Stimulated activated CD8-positive, alpha-beta memory T cell treated with anti-CD3 and anti-CD28 coated beads, Interleukin-15, amount 100 ng/mL, for 48 hours (primary cell): ENCODE measurements at regions not wholly inside any gene's neighbourhood (a gene's known extent, or its start where the extent isn't known, plus 50 kb on each side); places are given as distances from the start of the nearest gene placed in this dataset.

Experiments used
- DNase-seq, 2 donors: peaks; one replicate each; pipeline ENCODE4 v3.0.0-alpha.2; 2020; ENCODE audit warnings: low read depth in 2 of 2

DNA sequence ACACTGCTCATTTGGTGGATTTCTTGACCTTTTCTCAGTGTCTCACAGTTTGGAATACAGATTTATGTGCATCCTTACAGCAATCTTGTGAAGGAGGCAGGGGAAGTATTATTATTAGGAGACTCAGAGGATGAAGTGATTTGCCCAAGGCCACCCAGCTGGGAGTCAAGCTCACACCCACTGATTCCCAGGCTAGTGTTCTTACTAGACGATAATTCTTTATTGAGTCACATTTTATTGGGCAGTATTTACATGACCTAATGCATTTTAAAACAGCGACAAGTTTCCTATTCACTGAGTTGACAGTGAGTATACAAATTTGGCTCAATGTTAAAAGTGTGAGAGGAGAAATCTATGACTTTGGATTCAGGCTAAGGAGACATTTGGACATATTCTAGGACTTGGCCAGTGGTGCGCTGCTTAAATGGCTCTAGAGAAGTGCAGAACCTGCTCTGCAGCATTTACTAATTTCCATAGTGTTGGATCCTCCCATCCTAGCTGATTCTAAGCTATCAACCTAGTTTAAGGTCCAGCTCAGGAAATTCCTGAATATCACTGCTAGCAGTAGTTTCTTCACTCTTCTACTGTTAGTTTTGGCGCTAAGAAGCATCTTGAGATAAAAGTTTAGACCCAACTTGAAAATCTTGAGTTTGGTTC, 199.3 kb downstream of the MTX2 start:
- DNase-seq, result no peak

DNA sequence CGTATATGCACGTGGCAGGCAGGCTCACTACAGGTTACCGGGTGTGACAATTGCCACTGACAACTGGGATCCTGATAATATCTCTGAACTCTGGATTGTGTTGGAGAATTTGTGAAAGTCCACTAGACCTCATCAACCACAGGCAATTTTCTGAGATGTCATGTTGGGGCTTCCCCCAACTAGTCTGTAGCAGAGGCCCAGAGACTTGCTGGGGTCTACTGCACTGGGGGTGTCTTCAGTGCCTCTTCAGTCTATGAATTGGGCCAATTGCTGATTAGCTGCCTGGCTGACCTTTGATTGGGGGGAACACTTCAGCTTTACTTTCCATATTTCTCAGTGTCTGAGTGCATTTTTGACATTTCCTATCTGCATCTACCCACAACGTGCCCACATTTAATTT, 201.5 kb downstream of the MTX2 start:
- DNase-seq, result no peak

DNA sequence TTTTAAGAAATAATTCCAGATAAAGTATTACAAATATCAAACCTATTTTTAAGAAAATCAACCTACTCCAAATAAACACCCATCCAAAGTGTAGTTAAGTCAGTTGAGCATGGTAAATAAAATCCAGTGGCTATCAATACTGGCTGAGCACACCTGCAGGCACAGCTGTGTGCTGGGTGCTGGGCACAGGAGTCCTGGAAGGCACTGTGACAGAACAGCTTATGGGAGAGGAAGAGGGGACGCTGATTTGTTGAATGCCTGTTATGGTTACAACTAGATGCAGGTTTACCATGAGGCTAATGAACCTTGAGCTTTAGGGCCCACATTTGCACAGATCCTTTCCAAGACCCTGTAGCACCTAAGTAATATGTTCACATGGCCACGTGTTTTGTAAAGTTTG, 202.7 kb downstream of the MTX2 start:
- DNase-seq, result no peak

DNA sequence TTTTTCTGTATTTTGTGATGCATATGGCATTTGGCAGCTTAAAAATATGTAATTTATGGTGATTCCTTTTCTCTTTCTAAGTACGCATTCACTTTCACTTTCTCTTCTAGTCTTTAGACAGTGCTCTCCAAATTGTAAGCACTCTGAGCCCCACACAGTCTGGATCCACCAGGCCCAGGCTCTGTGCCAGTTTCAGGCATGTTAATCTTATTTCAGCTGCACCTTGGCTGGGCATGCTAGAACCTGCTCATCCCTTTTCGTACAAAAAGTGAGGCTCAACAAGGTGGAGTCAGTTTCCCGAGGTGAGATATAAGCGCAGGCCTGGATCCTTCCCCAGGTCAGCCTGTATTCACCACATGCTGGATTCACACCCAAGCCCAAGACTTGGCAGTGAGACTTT, 203.9 kb downstream of the MTX2 start:
- DNase-seq, result no peak

DNA sequence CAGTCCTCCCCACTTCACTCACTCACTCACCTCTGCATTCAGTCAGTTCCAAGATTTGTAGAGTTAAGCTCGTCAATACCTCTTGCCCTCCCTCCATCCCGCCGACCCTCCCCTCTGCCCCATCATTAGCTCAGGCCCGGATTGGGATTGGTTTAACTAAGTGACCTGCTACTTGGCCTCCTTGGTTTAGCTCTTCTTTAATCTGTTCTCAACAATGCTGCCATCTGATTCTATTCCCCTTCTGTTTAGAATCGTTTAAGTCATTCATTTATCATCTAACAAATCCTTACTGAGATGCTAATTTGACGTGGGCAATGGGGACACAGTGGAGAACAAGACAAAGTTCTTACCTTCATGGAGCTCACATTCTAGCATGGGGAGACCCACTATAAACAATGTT, 204.6 kb downstream of the MTX2 start:
- DNase-seq, result no peak

DNA sequence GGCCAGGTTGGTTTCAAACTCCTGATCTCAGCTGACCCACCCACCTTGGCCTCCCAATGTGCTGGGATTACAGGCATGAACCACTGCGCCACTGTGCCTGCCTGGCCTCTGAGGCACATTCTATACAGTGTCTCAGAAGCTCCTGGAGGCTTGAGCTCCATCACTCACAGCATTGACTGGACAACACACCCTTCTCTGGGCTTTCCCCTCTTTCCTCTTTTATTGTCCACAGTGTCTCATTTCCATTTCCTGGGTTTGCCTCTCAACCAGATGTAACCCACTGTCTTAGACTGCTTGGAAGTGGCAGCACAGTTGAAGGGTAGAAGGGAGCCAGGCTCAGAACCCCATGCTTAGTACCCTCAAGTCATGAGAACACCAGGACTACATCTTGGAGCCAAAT, 208.1 kb downstream of the MTX2 start:
- DNase-seq, result no peak

DNA sequence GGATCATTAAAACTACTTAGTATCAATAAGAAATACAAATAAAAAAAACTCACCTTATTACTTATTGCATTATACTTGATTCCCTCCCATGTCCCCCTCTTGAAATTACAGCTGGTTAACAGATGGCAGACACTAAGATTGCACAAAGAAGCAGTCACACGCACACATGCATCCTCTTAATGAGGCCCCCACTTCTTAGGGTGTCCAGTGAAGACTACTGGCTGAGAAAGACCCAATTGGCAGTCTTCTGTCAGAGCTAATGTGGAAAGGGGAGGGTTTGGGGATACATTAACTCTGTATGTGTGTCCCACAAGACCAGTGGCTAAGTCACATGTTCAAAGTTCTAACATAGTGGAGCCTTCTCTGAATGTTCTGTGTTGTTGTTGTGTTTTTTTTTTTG, 210.7 kb downstream of the MTX2 start:
- DNase-seq, result no peak

DNA sequence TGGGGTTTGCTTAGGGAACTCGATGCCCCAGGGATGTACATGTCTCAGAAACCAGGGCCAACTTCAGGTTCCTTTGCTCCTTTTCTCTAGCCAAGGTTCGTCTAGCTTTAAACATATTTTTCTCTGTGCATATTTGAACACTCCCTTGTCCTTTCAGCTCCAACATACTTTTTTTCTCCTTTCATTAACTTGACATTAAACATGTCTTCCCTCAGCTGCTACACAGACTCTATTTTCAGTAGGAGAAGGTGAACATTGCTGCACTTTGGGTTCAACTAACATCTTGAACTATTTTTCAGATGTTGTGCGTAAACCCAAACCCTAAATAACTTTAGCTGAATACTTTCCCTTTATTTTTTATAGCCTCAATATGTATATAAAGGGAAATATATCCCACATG, 212.9 kb downstream of the MTX2 start:
- no peak for DNase-seq

DNA sequence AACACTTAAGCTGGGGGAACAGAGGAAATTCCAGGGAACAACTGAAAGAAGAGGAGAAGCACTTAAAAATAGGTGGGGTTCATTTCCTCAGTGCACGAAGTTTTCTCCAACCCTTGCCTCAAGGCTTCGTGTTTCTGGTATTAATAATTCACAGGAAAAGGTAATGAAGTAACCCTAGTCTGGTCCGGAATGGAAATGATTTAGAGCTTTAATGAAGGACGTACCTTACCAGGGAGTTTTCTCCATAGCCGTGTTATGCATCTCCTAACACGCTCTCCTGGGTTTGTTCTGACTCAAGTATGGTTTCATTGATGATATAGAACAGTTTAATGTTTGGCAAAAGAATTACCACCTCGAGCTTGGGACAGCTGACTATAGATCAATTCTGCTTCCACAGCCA, 214.2 kb downstream of the MTX2 start:
- no peak for DNase-seq

DNA sequence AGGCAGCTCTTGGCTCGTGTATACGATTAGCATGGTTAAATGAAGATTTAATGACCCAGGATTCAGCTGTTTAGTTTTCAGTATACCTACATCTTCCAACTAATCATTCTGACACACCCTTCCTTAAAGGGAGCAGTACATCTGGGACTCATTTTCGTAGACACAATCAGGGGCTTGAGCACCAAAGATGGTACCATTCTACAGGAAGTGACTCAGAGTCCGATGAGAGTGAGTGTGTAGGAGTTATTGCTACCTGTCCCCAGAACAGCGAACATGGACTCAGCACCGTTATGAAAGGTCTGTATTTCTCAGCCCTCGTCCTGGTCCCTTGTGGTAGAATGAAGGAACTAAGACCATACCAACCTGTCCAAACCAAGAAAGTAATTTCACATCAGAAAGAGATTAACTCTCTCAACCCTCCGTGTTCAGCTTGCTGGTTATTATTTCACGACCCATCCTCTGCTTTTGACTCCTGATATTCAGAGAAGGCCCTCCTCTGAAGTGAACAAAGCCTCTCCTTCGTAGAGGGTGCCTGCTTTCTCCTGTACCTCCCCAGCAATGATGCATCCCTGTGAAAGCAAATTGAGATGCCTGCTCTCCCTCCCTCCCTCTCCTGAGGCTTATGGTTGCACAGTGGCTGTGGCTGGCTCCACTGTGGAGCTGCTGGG, 214.8 kb downstream of the MTX2 start:
- DNase-seq, result no peak

DNA sequence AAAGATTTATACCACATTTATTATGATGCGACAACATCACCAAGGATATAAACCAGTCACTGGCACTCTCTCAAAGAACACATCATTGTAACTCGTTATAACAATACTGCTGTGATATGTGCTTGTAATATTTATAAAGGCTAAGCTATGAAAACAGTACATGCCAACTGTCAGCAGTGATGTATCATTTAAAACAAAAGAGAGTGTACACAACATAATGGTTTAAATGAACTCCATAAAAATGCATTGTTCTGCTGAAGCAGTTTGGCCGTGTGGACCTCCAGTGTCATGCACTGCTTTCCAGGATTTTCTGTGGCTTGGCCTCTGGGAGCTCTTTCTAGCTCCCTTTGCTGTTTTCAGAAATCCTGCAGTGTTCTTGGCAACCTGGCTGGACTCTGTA, 215.6 kb downstream of the MTX2 start:
- no peak for DNase-seq

DNA sequence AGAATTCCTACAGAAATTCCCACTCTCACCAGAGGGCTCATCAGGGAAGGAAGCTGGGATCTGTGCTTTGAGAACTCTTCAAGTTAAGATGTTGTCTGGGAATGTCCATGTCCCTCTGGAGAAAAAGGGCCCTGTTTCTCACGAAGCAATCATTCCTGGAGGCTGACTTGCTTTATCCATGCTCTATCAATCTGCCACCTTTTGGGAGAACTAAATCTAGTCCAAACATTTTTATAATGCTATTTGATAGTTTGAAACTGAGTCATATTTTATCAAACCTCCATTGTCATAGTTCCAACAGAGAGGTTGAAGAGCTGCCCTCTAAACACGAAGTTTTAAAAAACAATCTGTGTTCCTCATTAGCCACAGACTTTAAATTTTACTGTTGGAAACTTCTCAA, 219.2 kb downstream of the MTX2 start:
- no peak for DNase-seq

DNA sequence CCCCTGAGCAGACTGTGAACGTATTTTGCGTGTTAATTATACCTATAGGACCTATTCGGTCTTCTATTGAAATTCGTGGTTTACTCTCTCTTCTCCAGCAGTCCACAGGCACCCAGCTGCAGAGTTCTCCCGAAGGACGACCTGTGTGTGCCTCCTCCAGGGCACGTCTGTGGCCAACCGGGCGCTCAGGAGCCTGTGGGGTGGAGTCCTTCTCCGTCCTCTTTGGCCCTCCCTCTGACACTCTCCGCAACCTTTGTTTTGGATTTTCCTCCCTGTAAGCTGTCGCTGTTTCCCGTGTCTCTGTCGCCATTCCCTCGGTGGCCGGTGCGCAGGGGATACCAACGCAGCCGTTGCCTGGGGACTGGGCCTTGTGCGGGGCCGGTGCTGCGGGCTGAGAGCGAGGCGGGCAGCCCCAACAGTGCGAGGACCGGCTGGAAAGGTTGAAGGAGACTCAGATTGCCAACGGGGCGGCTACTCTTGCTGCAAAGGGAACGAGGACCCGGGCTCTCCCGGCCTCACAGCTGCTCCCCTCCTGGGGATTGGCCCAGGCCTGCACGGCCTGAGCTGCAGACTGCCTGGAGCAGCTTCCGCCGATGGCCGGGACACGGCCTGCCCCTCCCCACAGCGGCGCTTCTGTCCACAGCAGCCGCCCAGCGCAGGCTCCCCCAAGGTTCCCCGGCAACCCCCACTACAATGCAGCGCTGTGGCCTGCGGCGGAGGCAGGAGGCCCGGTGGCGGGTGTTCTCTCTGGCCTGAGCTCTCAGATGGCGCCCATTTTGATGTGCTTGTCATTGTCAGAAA, 221.0 kb downstream of the MTX2 start:
- no peak for DNase-seq

DNA sequence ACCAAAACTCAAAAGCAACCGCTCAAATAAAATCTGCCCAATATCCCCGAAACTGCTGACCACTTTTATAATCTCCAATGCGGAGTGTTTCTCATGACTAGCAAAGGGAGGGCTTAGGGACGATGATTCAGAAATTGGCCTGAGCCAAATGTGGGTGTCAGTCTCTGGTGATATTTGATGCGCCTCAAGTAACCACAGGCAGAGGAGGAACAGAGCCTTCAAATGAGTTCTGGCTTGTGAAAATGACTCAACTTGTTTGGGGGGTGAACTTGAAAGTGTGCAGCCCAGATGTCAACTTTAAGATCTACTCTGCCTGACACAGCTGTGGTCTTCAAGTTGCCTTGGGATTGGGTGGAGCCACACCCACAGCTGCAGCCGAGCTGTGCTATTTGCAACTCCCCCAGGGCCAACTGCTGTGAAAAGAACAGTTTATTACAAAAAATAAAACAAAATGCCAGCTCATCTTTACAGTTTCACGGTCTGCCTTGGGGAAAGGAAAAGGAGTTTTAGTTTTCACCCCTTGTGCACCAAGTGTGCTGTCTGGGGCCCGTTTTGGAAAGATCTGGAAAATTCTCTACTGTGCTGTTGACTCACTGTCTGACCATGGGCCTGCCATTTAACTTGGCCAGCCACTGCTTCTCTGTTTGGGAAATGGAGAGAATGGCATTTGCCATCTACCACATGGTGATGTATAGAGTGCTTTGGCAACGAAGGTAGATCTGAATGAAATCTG, 222.1 kb downstream of the MTX2 start:
- peak; percentile 50 for DNase-seq

DNA sequence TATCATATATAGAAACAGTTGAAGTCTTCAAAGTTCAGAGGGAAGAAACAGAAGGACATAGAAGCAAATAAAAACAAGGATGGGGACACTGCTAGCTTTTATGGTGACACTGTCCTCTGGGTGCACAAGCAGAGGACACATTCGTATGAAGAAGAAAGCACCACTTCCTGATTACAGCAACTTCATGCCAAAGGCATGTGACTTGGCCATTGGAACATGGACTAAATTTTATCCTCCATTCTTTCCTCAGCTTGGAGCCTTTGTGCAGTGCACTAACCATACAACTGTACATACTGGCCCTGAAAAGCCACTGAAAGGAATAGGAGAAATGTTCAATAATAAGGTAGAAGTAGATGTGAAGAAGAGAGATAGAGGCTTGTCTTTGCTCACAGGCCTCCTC, 223.3 kb downstream of the MTX2 start:
- DNase-seq, result no peak

DNA sequence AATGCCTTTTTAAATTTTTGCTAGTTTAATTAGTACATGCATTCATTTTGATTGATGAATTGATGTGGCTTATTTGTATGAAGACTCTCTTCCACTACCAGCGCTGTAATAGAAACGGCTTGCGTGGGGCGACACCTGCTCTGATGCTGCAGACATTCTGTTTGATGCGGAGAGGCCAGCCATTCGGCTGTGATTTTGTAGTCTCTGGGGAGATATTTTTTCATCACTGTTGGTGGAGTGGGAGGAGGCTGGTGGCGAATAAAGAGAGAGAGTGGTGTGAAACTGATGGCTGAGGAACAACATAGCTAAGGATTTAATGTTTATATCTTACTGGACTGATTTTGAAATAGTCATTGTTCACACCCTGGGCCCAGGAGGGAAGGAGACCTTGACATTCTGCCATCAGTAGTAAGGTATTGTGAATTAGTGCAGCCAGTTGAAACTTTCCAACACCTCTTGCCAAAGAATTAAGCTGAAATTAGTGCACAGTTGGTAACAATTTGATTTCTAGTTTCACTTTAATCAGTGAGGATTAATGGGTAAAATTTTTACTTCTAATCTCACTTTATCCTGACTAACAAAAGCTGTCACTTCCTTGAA, 224.1 kb downstream of the MTX2 start:
- DNase-seq, result no peak

DNA sequence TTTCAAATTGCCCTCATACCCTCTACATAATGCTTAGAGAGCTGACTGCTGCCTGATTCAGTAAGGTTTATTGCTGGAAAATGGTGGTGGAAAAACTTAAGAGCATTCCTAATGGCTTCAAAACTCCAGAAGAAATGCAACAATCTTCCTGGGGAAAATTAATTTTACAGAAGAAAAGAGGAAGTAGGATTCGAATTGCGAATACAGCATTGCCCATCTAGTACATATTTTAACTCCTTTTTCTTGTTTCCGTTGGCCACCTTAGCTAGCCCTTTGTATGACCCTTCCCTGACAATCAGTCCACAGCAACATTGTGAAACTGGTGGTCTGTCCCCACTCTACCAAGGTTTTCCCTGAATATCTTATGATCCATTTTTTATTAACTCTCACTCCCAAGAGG, 224.7 kb downstream of the MTX2 start:
- DNase-seq, result no peak

DNA sequence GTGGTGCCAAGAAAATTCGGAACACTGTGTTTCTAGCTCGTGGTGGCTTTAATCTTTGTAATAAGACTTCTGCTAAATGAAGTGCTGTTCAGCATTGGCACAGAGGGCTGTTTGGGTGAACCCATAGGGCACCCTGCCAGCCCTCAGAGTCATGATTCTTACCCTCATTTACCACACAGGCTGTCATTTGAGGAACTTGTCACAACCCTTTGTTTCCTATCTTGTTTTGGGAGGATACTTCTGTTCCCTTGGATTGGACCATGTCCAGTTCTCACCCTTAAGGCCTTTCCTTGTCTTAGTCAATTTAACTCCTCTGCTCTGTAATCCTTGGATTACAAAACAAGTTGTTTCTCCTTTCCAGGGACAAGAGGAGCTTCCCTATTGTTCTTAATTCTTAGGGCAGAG, 225.7 kb downstream of the MTX2 start:
- DNase-seq, result no peak

DNA sequence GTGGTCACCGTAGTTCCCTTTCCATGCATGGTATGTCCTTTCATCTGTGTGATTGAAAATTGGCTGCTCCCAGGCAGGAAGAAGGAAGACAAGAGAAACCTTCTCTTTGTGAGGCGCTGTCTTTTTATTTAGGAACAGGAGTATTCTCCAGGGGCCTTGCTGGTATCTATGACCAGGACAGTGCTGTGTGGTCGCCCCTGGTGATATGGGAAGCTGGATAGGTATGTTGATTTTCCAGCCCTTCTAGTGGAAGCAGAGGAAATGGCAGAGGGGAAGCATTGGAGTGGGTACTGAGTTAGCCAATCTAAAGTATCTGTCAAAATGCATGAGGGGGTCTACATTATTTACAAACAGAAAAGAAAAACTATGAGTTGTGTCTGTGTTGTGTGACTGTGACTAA, 226.6 kb downstream of the MTX2 start:
- no peak for DNase-seq

DNA sequence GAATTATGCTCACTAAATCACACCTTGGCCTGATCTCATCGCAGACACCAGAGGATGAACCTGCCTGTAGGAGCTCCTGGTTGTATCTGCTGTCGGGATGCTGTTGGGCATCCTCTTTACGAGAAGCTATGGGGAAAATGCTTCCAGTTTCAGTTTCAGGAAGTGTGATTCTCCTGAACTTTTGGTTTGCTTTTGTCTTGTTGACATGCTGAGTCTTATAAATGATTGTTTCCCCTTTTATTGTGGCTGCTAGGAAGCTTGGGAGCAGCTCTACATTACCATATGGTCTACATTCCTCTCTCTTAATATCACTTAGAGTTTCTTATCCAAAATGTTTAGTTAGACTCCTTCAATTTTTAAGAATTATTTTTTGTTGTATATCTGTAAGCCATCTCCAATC, 227.5 kb downstream of the MTX2 start:
- no peak for DNase-seq

DNA sequence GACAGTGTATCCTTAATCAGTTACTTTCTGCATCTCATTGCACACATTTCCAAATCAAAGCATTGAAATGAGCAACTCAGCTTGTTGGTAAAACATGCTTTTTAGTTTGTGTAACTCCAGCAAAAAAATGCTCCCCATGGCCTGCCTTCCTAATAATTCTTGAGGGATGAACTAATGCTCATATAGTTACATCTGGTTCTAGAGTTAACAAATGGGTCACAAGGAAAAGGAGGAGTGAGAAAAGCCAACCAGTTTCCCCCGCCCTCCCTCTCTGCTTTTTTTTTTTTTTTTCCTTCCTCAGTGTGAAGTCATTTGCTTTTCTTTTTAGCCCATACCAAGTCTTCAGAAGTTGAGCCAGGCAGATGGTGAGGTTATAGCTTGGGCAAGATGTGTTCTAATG, 231.7 kb downstream of the MTX2 start:
- no peak for DNase-seq

DNA sequence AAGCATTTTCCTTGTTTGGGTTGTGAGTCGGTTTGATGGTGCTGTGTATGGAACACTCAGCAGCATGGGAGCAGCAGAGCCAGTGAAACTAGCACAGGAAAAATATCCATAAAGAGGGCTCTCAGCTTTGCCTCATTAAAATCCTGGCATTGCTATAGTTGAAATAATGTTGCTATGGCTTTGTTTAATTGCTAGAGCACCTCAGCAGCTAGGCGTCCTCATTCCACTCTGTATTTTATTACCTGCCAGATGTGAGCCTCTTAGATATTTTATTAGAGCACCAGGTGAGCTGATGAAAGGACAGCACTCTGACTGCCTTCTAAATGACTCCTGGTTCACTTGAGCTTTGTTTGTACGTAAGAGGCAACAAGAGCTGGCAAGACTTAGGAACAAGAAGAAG, 232.4 kb downstream of the MTX2 start:
- no peak for DNase-seq
